ENCODE measurements at regions not wholly inside any gene's neighbourhood (a gene's known extent, or its start where the extent isn't known, plus 50 kb on each side); places are given as distances from the start of the nearest gene placed in this dataset.
"Not testable (repeated sequence)": the region's sequence is repeated elsewhere in the genome, so short reads cannot be mapped to it uniquely, and the experiment has no call there.

DNA sequence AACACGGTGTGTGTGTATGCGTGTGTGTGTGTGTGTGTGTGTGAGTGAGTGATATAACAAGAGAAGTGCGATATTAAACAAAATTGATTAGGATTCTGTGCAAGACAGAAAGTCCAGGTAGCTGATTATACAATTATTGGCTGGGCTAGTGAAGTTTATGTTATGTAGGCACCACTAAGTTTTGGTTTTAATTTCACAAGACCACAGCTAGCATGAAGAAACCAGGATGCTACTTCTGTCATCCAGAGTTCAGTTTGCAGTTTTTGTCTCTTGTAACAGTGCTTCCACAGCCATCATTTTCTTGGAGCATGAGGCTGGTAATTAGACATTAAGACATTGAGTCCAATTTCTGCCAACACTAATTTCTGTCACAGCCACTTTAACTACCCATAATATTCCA is 1590.2 kb upstream of the B3GALT2 start:
- no peak for DNase-seq (ENCODE audit: low read depth)
- no peak overlapping the region for H3K4me3 ChIP-seq (ENCODE audit: low read depth, low read length)
- TF ChIP-seq, protein P1, sequence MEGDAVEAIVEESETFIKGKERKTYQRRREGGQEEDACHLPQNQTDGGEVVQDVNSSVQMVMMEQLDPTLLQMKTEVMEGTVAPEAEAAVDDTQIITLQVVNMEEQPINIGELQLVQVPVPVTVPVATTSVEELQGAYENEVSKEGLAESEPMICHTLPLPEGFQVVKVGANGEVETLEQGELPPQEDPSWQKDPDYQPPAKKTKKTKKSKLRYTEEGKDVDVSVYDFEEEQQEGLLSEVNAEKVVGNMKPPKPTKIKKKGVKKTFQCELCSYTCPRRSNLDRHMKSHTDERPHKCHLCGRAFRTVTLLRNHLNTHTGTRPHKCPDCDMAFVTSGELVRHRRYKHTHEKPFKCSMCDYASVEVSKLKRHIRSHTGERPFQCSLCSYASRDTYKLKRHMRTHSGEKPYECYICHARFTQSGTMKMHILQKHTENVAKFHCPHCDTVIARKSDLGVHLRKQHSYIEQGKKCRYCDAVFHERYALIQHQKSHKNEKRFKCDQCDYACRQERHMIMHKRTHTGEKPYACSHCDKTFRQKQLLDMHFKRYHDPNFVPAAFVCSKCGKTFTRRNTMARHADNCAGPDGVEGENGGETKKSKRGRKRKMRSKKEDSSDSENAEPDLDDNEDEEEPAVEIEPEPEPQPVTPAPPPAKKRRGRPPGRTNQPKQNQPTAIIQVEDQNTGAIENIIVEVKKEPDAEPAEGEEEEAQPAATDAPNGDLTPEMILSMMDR (IDR thresholded peaks at IDR 0.05; ENCODE audit: insufficient read depth, low read depth, low read length): no peak

DNA sequence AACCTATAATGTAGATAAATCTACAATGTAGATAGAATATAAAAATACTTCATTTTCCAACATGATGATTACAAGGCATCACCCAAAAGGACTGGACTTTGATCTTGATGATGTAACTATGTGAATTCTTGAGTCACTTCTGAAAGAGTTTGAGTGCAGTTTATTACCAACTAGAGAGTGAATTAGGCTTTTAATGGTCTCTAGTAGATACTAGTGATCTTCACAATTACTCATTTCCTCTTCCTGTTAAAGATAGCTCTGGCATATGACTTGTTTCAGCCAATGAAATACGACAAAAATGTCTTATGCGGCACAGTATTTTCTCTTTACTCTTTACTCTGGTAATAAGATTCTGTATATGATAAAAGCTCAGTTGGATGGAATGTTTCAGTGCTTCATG is 1588.1 kb upstream of the B3GALT2 start:
- H3K4me3 ChIP-seq (ENCODE audit: low read depth, low read length): no peak overlapping the region
- TF ChIP-seq, protein P1 (IDR thresholded peaks at IDR 0.05; ENCODE audit: insufficient read depth, low read depth, low read length): no peak
- DNase-seq (ENCODE audit: low read depth): no peak

DNA sequence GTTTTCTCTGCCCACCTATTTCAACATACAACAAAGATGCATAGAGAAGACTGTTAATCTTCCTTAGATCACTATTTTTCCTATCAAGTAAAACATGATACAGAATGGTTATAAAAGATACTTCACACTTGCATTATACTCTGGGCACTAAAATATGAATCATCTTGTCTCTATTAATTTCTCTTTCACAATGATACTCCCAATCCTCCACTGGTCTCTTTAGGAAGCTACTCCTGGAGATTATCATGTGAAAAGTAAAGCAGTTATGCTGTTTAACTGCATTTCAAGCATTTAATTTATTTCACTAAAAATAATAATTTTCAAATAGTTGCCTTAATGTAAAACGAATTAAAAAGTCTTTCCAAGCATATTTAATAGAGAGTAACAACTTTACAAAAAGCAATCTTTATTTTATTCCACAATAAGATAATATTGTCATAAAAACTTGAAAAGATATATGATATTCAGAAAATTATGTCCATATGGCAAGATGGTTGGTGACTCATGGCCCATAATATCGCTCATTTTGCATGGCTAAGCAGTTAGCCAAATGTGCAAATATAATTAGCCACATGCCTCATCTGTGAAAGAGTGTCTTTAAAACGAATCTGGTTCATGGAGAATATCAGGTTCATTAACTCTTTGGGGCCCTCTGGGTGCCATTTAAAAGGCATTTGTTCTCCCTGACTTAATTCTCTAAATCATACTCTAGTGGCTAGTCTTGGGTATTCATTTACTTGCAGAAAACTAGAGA is 1569.0 kb upstream of the B3GALT2 start:
- DNase-seq (ENCODE audit: low read depth): no peak
- TF ChIP-seq, protein P1 (IDR thresholded peaks at IDR 0.05; ENCODE audit: insufficient read depth, low read depth, low read length): no peak
- no peak overlapping the region for H3K4me3 ChIP-seq (ENCODE audit: low read depth, low read length)

DNA sequence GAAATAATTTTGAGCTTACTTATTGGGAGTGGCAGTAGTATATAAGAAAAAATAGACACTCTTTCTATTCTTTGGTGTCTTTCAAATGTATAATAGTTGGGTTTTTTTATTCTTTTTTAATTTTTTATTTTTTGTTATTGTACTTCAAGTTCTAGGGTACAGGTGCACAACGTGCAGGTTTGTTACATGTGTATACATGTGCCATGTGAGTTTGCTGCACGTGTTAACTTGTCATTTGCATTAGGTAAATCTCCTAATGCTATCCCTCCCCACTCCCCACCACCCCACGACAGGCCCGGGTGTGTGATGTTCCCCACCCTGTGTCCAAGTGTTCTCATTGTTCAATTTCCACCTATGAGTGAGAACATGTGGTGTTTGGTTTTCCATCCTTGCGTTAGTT is 1552.4 kb upstream of the B3GALT2 start:
- H3K4me3 ChIP-seq (ENCODE audit: low read depth, low read length): not testable (repeated sequence)

DNA sequence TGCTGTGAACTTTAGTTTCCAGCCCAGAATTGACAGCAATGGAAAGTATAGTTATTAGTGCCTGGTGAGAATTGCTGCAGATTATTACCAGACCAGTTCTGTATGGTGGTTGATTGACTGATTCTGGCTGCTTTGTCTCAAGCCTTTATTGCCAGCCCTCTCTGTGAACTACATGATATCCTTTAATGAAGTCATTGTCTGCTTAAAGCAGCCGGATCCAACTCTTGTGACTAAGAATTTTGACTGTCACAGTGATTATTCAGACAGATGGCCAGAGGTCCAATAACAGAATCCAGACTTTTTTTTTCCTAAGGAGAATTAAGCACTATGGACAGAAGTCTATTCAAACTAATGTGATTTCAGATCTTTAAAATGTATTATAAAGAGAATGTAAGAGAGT is 1548.6 kb upstream of the B3GALT2 start:
- H3K4me3 ChIP-seq (ENCODE audit: low read depth, low read length): no peak overlapping the region

More for the DNA sequence above, 1552.4 kb upstream of the B3GALT2 start:
- not testable (repeated sequence) for DNase-seq (ENCODE audit: low read depth)

DNA sequence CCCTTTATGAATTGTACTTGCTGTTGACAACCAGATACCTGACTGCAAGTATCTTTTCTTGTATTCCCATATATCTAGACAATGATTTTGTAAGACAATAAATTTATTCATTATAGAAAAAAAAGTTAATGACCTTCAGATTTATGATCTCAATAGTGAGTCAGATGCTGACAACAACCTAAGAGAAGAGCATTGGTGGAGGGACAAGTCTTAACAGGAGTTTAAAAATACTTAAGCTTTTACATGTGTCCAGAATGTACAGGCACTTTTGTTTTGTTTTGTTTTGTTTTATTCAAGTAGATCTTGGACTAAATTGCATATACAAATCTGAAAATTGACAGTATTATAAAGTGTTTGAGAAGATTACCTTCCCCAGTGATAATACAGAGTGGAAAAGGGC is 1544.6 kb upstream of the B3GALT2 start:
- DNase-seq (ENCODE audit: low read depth): no peak
- TF ChIP-seq, protein P1 (IDR thresholded peaks at IDR 0.05; ENCODE audit: insufficient read depth, low read depth, low read length): no peak
- H3K4me3 ChIP-seq (ENCODE audit: low read depth, low read length): no peak overlapping the region

More for the DNA sequence above, 1548.6 kb upstream of the B3GALT2 start:
- TF ChIP-seq, protein P1 (IDR thresholded peaks at IDR 0.05; ENCODE audit: insufficient read depth, low read depth, low read length): no peak
- DNase-seq (ENCODE audit: low read depth): no peak

DNA sequence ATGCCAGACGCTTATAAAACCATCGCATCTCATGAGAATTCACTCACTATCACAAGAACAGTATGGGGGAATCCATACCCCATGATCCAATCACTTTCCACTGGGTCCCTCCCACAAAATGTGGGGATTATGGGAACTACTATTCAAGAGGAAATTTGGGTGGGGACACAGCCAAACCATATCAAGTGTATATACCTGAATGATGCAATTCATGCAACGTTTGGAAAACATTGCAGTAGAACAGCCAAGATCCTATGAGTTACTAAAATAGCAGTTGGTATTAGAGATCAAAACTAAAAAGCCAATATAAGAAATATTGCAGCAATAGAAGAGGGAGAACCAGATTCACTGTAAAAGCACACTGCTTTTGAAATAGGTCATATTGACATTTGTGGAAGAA is 1543.9 kb upstream of the B3GALT2 start:
- no peak overlapping the region for H3K4me3 ChIP-seq (ENCODE audit: low read depth, low read length)
- TF ChIP-seq, protein P1 (IDR thresholded peaks at IDR 0.05; ENCODE audit: insufficient read depth, low read depth, low read length): no peak
- DNase-seq (ENCODE audit: low read depth): no peak

Measured in fibroblast of villous mesenchyme (primary cell).